CD4-positive, alpha-beta T cell treated with Interleukin-4 for 4 hours (primary cell): ENCODE measurements at regions not wholly inside any gene's neighbourhood (a gene's known extent, or its start where the extent isn't known, plus 50 kb on each side); places are given as distances from the start of the nearest gene placed in this dataset.

Experiments
- DNase-seq: peaks from one replicate; pipeline ENCODE4 v3.0.0-alpha.2; 2020

- no peak for DNase-seq
Measured at GRCh38 chr10:5311617-5312016, 53.1 kb upstream of the UCN3 start.

GRCh38 chr10:5314840-5315239 lies 49.9 kb upstream of the UCN3 start:
- no peak for DNase-seq
